ENCODE measurements at regions not wholly inside any gene's neighbourhood (a gene's known extent, or its start where the extent isn't known, plus 50 kb on each side); places are given as distances from the start of the nearest gene placed in this dataset.

DNA sequence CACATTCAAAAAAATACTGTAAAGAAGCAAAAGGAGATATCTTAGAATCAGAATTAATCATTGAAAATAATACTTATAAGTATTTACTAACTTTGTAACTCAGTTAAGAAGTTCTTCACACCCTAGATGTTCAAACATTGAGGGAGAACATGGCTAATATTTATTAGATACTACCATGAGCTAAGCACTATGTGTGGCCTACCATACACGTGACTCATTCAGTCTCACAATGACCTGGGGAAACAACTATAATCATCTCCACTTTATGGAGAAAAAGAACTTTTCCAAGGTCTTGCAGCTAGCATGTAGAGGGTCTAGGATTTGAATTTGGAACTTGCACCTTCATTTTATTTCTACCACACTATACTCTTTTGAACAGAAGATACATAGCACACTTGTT, 361.9 kb upstream of the CFAP20DC start:
- TF ChIP-seq, protein P1, sequence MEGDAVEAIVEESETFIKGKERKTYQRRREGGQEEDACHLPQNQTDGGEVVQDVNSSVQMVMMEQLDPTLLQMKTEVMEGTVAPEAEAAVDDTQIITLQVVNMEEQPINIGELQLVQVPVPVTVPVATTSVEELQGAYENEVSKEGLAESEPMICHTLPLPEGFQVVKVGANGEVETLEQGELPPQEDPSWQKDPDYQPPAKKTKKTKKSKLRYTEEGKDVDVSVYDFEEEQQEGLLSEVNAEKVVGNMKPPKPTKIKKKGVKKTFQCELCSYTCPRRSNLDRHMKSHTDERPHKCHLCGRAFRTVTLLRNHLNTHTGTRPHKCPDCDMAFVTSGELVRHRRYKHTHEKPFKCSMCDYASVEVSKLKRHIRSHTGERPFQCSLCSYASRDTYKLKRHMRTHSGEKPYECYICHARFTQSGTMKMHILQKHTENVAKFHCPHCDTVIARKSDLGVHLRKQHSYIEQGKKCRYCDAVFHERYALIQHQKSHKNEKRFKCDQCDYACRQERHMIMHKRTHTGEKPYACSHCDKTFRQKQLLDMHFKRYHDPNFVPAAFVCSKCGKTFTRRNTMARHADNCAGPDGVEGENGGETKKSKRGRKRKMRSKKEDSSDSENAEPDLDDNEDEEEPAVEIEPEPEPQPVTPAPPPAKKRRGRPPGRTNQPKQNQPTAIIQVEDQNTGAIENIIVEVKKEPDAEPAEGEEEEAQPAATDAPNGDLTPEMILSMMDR (IDR thresholded peaks at IDR 0.05) = no peak
- TF ChIP-seq POLR2A (IDR thresholded peaks at IDR 0.05) = no peak
- no peak for TF ChIP-seq POLR2AphosphoS5 (IDR thresholded peaks at IDR 0.05)
- TF ChIP-seq EP300 (IDR thresholded peaks at IDR 0.05) = no peak
